ENCODE measurements at regions not wholly inside any gene's neighbourhood (a gene's known extent, or its start where the extent isn't known, plus 50 kb on each side); places are given as distances from the start of the nearest gene placed in this dataset.

DNA sequence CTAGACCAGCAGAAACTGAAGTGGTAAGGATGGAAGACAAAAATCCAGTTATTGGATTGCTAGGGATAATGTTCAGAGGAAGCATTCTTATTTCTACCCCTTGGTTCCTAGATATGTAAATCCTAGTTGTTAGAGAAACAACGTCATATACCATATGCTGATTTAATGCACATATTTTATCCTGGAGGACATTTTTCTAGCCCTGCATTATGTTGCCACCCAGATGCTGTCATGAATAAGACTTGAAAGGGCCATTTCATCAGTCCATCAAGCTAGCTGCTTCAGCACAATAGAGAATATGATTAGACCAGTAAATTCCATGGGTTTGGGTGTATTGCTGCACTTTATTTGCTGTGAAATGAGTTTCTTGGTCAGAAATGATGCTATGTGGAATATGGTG lies 1736.4 kb downstream of the MAT2B start:
- TF ChIP-seq, protein P1, sequence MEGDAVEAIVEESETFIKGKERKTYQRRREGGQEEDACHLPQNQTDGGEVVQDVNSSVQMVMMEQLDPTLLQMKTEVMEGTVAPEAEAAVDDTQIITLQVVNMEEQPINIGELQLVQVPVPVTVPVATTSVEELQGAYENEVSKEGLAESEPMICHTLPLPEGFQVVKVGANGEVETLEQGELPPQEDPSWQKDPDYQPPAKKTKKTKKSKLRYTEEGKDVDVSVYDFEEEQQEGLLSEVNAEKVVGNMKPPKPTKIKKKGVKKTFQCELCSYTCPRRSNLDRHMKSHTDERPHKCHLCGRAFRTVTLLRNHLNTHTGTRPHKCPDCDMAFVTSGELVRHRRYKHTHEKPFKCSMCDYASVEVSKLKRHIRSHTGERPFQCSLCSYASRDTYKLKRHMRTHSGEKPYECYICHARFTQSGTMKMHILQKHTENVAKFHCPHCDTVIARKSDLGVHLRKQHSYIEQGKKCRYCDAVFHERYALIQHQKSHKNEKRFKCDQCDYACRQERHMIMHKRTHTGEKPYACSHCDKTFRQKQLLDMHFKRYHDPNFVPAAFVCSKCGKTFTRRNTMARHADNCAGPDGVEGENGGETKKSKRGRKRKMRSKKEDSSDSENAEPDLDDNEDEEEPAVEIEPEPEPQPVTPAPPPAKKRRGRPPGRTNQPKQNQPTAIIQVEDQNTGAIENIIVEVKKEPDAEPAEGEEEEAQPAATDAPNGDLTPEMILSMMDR (IDR thresholded peaks at IDR 0.05 in 8 of 11, conservative IDR thresholded peaks at IDR 0.05 in 3 of 11) = no peak
- TF ChIP-seq POLR2A (IDR thresholded peaks at IDR 0.05) = no peak
